GM12878 (cell line): ENCODE measurements at regions not wholly inside any gene's neighbourhood (a gene's known extent, or its start where the extent isn't known, plus 50 kb on each side); places are given as distances from the start of the nearest gene placed in this dataset.

Experiments
- ATAC-seq: fragments of 200-7000 bp; cut with Tn5 transposase; 3 replicates; pipeline ENCODE4 v1.9.1; 2020; ENCODE audit warnings: mild to moderate bottlenecking, moderate library complexity
- BruUV-seq: library from RNA; stranded (reverse); fragments of 400-500 nt; replicated peaks from 2 replicates; lab custom pipeline; 2021; lab: Mats Ljungman, UMichigan
- CTCF ChIA-PET: fragments of 300-600 bp; sonication (Branson Sonifier 250); formaldehyde crosslinking; extraction: SDS; loops from one replicate; lab custom pipeline; 2021; ENCODE audit warnings: inconsistent platforms; lab: Yijun Ruan, JAX
- POLR2A ChIA-PET: fragments of 350-600 bp; formaldehyde crosslinking; extraction: SDS; loops from one replicate; lab custom pipeline; 2021; ENCODE audit warnings: inconsistent platforms; lab: Charles Lee
- RAD21 ChIA-PET: fragments of 300-600 bp; sonication (Branson Sonifier 250); formaldehyde crosslinking; loops from one replicate; lab custom pipeline; 2023; ENCODE audit warnings: antibody characterized with exemption; ENCODE audit not compliant: unreplicated experiment; lab: Charles Lee
- SMC1A ChIA-PET: fragments of 300-600 bp; sonication (Branson Sonifier 250); formaldehyde crosslinking; loops from one replicate; lab custom pipeline; 2023; ENCODE audit not compliant: unreplicated experiment, uncharacterized antibody; lab: Charles Lee
- DNase-seq: peaks from one replicate; pipeline ENCODE4 v3.0.0-alpha.2; 2011; ENCODE audit warnings: low read depth, low spot score
- FAIRE-seq: peaks from 3 replicates; lab custom pipeline; 2011; peaks lifted over from hg19 to GRCh38; lab: Jason Lieb, UNC
- H2AFZ ChIP-seq: 2 replicates; pipeline ENCODE4 v1.6.0; 2011; ENCODE audit warnings: low read depth, low read length, control low read depth; ENCODE audit not compliant: control insufficient read depth
- H3K27ac ChIP-seq: 2 replicates; pipeline ENCODE4 v1.5.1; 2011; ENCODE audit warnings: control low read depth; ENCODE audit not compliant: control insufficient read depth, insufficient read depth
- H3K27me3 ChIP-seq, 2 experiments: replicated peaks in 1 of 2; 2 replicates each; pipeline versions ENCODE4 v1.6.0 to v1.6.1; 2011; ENCODE audit warnings: low read length in 1 of 2; ENCODE audit not compliant: control insufficient read depth in 2 of 2, insufficient read depth in 2 of 2
- H3K36me3 ChIP-seq, 2 experiments: 2 replicates each; pipeline ENCODE4 v1.5.1; 2011; ENCODE audit warnings: low read length in 1 of 2; ENCODE audit not compliant: control insufficient read depth in 2 of 2, insufficient read depth in 2 of 2
- H3K4me1 ChIP-seq: 2 replicates; pipeline ENCODE4 v1.6.1; 2011; ENCODE audit warnings: mild to moderate bottlenecking, low read length, moderate library complexity, mixed read lengths; ENCODE audit not compliant: control insufficient read depth, insufficient read depth
- H3K4me2 ChIP-seq: 2 replicates; pipeline ENCODE4 v1.6.0; 2011; ENCODE audit warnings: control low read depth; ENCODE audit not compliant: control insufficient read depth, insufficient read depth
- H3K4me3 ChIP-seq: fragments of 200-600 bp; sonication (generic); 2 replicates; pipeline ENCODE4 v1.5.1; 2016
- H3K79me2 ChIP-seq: 2 replicates; pipeline ENCODE4 v1.6.0; 2011; ENCODE audit warnings: low read length; ENCODE audit not compliant: control insufficient read depth, insufficient read depth
- H3K9ac ChIP-seq: 2 replicates; pipeline ENCODE4 v1.8.0; 2011; ENCODE audit warnings: low read length, control low read depth, mixed read lengths; ENCODE audit not compliant: control insufficient read depth, insufficient read depth
- H3K9me3 ChIP-seq: replicated peaks from 3 replicates; pipeline ENCODE4 v1.5.1; 2011; ENCODE audit warnings: mild to moderate bottlenecking, low read length; ENCODE audit not compliant: control insufficient read depth, insufficient read depth
- H4K20me1 ChIP-seq: 2 replicates; pipeline ENCODE4 v1.6.0; 2011; ENCODE audit not compliant: control insufficient read depth, insufficient read depth
- BHLHE40 ChIP-seq, 2 experiments: fragments of 450-650 bp in 1 of 2; IDR thresholded peaks; 2 replicates each; pipeline ENCODE4 v1.6.1; 2011 to 2017; ENCODE audit warnings: low read depth in 2 of 2, borderline replicate concordance in 1 of 2, improper control_type of control experiment in 1 of 2, low read length in 1 of 2, mild to moderate bottlenecking in 1 of 2
- EZH2 ChIP-seq: IDR thresholded peaks from 2 replicates; pipeline ENCODE4 v1.6.1; 2012; ENCODE audit warnings: low read depth, mild to moderate bottlenecking, control low read depth, inconsistent platforms, low read length, borderline replicate concordance; ENCODE audit not compliant: control insufficient read depth
- FOXM1 ChIP-seq: IDR thresholded peaks from 2 replicates; pipeline ENCODE4 v1.6.1; 2012; ENCODE audit warnings: low read depth, mild to moderate bottlenecking, inconsistent platforms, low read length, moderate library complexity
- GATAD2B ChIP-seq: fragments of 450-650 bp; conservative IDR thresholded peaks from 2 replicates; pipeline ENCODE4 v1.6.1; 2017; ENCODE audit warnings: low read depth, mild to moderate bottlenecking, moderate library complexity
- IKZF1 ChIP-seq: fragments of 450-650 bp; conservative IDR thresholded peaks from 2 replicates; pipeline ENCODE4 v1.6.1; 2017; ENCODE audit warnings: antibody characterized with exemption, mild to moderate bottlenecking
- MYB ChIP-seq: fragments of 150-350 bp; IDR thresholded peaks from 2 replicates; pipeline ENCODE4 v1.6.1; 2014; ENCODE audit warnings: mild to moderate bottlenecking, low read depth, low read length, borderline replicate concordance
- NFYB ChIP-seq: IDR thresholded peaks from 2 replicates; pipeline ENCODE4 v1.6.1; 2011; ENCODE audit warnings: low read depth, mild to moderate bottlenecking, low read length, improper control_type of control experiment, moderate library complexity; ENCODE audit not compliant: insufficient read depth
- NR2C1 ChIP-seq: fragments of 450-650 bp; IDR thresholded peaks from 2 replicates; pipeline ENCODE4 v1.6.1; 2017; ENCODE audit warnings: antibody characterized with exemption, mild to moderate bottlenecking, moderate library complexity
- NRF1 ChIP-seq: conservative IDR thresholded peaks from 2 replicates; pipeline ENCODE4 v1.6.1; 2011; ENCODE audit warnings: mild to moderate bottlenecking, low read depth, low read length, improper control_type of control experiment
- RCOR1 ChIP-seq: conservative IDR thresholded peaks from 2 replicates; pipeline ENCODE4 v1.6.1; 2012; ENCODE audit warnings: low read depth, low read length, improper control_type of control experiment
- STAT3 ChIP-seq: IDR thresholded peaks from 2 replicates; pipeline ENCODE4 v1.6.1; 2011; ENCODE audit warnings: low read depth, low read length, improper control_type of control experiment
- TARDBP ChIP-seq: IDR thresholded peaks from 2 replicates; pipeline ENCODE4 v1.6.1; 2016; ENCODE audit warnings: borderline replicate concordance
- WGBS: methylation state at CpG from one replicate; pipeline ENCODE4 v1.1.6; 2016; ENCODE audit warnings: low lambda C conversion rate; ENCODE audit not compliant: insufficient replicate concordance, insufficient coverage; ENCODE audit errors: missing lambda C conversion rate; 5-methylcytosine and 5-hydroxymethylcytosine counted together
- in situ Hi-C: fragments of 300-500 bp; cut with MboI; formaldehyde crosslinking; loops from 9 replicates; pipeline ENCODE4 v1.14.3; 2018; ENCODE audit warnings: mixed read lengths
- intact Hi-C: fragments of 100-400 bp; cut with micrococcal nuclease; formaldehyde crosslinking; loops from one replicate; pipeline ENCODE4 v1.14.2; 2022; ENCODE audit not compliant: unreplicated experiment
- TF ChIP-seq, protein P1 (sequence below): IDR thresholded peaks from 2 replicates; pipeline ENCODE4 v1.6.1; 2012; ENCODE audit warnings: improper control_type of control experiment, low read depth, low read length; ENCODE audit not compliant: insufficient replicate concordance
- TF ChIP-seq, protein P2 (sequence below): IDR thresholded peaks from 2 replicates; pipeline ENCODE4 v1.6.1; 2012; ENCODE audit warnings: low read length, inconsistent platforms
- TF ChIP-seq, protein P3 (sequence below): IDR thresholded peaks from 2 replicates; pipeline ENCODE4 v1.6.1; 2012; ENCODE audit warnings: low read depth, low read length, improper control_type of control experiment

DNA sequence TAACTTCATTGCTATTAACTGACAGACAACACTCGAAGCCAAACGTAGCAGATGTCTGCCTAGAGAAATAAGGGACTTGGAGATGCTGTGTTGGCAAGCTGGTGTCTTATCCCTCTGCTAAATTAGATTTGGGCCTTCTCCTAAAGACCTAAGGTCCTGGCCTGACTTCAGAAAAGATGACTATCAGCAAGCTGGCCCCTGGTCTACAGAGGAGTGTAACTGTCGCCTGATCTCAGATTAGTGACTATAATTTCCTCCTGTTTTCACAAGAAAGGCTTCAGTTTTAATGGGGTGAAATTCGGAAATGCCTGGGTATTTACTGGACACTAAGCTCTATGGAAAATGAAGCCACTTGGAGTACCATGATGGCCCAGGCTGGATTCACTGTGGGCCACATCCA lies 53.1 kb upstream of the SLC7A14 start:
- Histone ChIP-seq H3K4me2 (no peak overlapping the region), H3K27ac (no peak overlapping the region)
- no peak for ATAC-seq
- RAD21 ChIA-PET: no interaction called here
- TF ChIP-seq FOXM1: no peak
- TF ChIP-seq, protein P1, sequence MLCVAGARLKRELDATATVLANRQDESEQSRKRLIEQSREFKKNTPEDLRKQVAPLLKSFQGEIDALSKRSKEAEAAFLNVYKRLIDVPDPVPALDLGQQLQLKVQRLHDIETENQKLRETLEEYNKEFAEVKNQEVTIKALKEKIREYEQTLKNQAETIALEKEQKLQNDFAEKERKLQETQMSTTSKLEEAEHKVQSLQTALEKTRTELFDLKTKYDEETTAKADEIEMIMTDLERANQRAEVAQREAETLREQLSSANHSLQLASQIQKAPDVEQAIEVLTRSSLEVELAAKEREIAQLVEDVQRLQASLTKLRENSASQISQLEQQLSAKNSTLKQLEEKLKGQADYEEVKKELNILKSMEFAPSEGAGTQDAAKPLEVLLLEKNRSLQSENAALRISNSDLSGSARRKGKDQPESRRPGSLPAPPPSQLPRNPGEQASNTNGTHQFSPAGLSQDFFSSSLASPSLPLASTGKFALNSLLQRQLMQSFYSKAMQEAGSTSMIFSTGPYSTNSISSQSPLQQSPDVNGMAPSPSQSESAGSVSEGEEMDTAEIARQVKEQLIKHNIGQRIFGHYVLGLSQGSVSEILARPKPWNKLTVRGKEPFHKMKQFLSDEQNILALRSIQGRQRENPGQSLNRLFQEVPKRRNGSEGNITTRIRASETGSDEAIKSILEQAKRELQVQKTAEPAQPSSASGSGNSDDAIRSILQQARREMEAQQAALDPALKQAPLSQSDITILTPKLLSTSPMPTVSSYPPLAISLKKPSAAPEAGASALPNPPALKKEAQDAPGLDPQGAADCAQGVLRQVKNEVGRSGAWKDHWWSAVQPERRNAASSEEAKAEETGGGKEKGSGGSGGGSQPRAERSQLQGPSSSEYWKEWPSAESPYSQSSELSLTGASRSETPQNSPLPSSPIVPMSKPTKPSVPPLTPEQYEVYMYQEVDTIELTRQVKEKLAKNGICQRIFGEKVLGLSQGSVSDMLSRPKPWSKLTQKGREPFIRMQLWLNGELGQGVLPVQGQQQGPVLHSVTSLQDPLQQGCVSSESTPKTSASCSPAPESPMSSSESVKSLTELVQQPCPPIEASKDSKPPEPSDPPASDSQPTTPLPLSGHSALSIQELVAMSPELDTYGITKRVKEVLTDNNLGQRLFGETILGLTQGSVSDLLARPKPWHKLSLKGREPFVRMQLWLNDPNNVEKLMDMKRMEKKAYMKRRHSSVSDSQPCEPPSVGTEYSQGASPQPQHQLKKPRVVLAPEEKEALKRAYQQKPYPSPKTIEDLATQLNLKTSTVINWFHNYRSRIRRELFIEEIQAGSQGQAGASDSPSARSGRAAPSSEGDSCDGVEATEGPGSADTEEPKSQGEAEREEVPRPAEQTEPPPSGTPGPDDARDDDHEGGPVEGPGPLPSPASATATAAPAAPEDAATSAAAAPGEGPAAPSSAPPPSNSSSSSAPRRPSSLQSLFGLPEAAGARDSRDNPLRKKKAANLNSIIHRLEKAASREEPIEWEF: no peak
- no peak for TF ChIP-seq NFYB
- TF ChIP-seq STAT3: no peak
- TF ChIP-seq MYB: no peak
- TF ChIP-seq, protein P2, sequence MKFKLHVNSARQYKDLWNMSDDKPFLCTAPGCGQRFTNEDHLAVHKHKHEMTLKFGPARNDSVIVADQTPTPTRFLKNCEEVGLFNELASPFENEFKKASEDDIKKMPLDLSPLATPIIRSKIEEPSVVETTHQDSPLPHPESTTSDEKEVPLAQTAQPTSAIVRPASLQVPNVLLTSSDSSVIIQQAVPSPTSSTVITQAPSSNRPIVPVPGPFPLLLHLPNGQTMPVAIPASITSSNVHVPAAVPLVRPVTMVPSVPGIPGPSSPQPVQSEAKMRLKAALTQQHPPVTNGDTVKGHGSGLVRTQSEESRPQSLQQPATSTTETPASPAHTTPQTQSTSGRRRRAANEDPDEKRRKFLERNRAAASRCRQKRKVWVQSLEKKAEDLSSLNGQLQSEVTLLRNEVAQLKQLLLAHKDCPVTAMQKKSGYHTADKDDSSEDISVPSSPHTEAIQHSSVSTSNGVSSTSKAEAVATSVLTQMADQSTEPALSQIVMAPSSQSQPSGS: no peak
- TF ChIP-seq, protein P3, sequence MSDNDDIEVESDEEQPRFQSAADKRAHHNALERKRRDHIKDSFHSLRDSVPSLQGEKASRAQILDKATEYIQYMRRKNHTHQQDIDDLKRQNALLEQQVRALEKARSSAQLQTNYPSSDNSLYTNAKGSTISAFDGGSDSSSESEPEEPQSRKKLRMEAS: no peak
- no peak for TF ChIP-seq IKZF1
- no peak for TF ChIP-seq RCOR1
- no peak for TF ChIP-seq TARDBP
- no peak for TF ChIP-seq GATAD2B
- no peak for TF ChIP-seq EZH2
- no peak for TF ChIP-seq NRF1
- no peak for TF ChIP-seq NR2C1
- TF ChIP-seq BHLHE40 (IDR thresholded peaks at IDR 0.05; ENCODE audit: borderline replicate concordance in 1 of 2, low read depth in 2 of 2, low read length in 1 of 2): no peak
- TF ChIP-seq, all 136 proteins: peak for 0
- H4K20me1 ChIP-seq: no peaks in the 10 kb centered on the region; the same call in 1 of the 2 replicates
- intact Hi-C loops: no loop called here
- H3K4me3 ChIP-seq: no peak overlapping the region
- POLR2A ChIA-PET: no interaction called here
- no peak overlapping the region for H2AFZ ChIP-seq
- peaks cover 12% of the 10 kb centered on the region for H3K4me1 ChIP-seq
- no peaks in the 10 kb centered on the region for H3K79me2 ChIP-seq
- no peak for DNase-seq
- H3K36me3 ChIP-seq: no peaks in the 10 kb centered on the region
- SMC1A ChIA-PET: no interaction called here
- in situ Hi-C loops: loop anchor here (10.0 kb wide), 1 partner anchor 584 kb away; no protein-coding TSS in a partner anchor
- BruUV-seq: no TSS peak
- FAIRE-seq: no peak
- H3K9me3 ChIP-seq: peaks cover 5% of the 10 kb centered on the region; the same call in 2 of the 3 replicates
- H3K9ac ChIP-seq: no peak overlapping the region
- peaks cover 0 to 15% of the 10 kb centered on the region in 2 experiments; a peak in 3 of 4 replicates for H3K27me3 ChIP-seq
- WGBS: 63% methylated on average over 4 of the region's 4 CpGs
- CTCF ChIA-PET: no interaction called here
